ENCODE measurements at regions not wholly inside any gene's neighbourhood (a gene's known extent, or its start where the extent isn't known, plus 50 kb on each side); places are given as distances from the start of the nearest gene placed in this dataset.

DNA sequence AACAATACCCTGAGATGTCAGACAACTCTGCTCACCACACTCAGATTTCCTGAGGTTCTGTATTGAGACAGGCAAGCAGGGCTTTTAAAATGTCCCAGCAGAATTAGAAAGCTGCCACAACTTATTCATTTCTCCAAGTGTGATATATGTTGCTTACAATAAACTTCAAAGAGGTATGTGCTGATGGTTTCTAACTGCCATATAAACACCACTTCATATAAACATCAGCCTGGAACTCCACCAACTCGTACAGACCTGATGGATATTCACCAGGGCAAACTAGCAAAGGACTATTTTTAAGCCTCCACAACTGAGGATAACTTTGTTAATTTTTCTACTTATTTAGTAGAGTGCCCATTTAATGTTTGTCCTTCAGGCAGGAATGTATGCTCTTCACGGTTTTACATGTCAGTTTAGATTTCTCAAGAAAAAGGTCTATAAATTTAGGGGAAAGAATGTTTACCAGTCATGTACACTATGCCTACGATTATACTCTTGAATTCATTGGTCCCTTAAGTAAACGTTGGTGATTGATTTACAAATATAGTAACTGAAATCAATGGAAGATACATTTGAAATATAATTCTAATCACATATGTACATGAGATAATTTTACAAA, 109.6 kb upstream of the ABI3BP start:
- H3K27ac ChIP-seq (ENCODE audit: poor library complexity, severe bottlenecking): no peak overlapping the region
- no peak for DNase-seq (ENCODE audit: low spot score)
- no peaks in the 10 kb centered on the region for H3K27me3 ChIP-seq (ENCODE audit: insufficient read depth, poor library complexity, severe bottlenecking)
- no peaks in the 10 kb centered on the region for H3K36me3 ChIP-seq (ENCODE audit: low read depth)
- no peak for ATAC-seq (ENCODE audit: low read depth)
- no peaks in the 10 kb centered on the region for H3K4me1 ChIP-seq (ENCODE audit: insufficient read depth, poor library complexity, severe bottlenecking)
- no peaks in the 10 kb centered on the region for H3K9me3 ChIP-seq (ENCODE audit: severe bottlenecking)
- TF ChIP-seq, protein P1, sequence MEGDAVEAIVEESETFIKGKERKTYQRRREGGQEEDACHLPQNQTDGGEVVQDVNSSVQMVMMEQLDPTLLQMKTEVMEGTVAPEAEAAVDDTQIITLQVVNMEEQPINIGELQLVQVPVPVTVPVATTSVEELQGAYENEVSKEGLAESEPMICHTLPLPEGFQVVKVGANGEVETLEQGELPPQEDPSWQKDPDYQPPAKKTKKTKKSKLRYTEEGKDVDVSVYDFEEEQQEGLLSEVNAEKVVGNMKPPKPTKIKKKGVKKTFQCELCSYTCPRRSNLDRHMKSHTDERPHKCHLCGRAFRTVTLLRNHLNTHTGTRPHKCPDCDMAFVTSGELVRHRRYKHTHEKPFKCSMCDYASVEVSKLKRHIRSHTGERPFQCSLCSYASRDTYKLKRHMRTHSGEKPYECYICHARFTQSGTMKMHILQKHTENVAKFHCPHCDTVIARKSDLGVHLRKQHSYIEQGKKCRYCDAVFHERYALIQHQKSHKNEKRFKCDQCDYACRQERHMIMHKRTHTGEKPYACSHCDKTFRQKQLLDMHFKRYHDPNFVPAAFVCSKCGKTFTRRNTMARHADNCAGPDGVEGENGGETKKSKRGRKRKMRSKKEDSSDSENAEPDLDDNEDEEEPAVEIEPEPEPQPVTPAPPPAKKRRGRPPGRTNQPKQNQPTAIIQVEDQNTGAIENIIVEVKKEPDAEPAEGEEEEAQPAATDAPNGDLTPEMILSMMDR (IDR thresholded peaks at IDR 0.05; ENCODE audit: poor library complexity, severe bottlenecking): no peak
- no peak overlapping the region for H3K4me3 ChIP-seq (ENCODE audit: severe bottlenecking)

DNA sequence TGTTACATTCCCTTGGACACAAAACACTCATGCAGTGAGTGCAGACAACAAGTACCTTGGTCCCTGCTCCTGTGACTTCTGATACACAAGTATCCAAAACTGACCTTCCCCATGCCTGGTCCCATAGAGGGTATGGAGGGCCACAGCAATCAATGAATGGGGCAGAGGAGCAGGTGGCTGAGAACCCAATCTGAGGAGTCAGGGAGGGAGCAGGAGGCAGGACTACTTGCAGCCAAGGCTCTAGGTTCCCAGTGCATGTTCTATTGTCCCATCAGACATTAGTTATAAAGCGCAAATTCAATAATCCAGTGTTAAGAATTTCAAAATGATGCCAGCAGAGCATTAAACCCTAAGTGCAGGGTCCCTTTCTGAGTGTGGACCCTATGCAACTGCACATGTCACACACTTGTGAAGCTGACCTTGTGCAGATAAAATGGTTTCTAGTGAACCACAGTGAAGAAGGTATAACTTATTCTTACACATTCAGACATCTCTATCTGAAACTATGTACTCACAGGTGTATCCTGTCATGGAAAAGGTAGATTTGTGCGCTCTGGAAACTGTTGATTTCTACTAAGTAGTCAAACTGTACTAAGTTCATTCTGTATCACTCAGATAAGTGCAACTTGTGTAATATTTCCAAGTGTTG, 107.3 kb upstream of the ABI3BP start:
- Histone ChIP-seq H3K4me1 (ENCODE audit: insufficient read depth, poor library complexity, severe bottlenecking) (no peaks in the 10 kb centered on the region), H3K9me3 (ENCODE audit: severe bottlenecking) (no peaks in the 10 kb centered on the region), H3K36me3 (ENCODE audit: low read depth) (no peaks in the 10 kb centered on the region), H3K27ac (ENCODE audit: poor library complexity, severe bottlenecking) (no peak overlapping the region), H3K27me3 (ENCODE audit: insufficient read depth, poor library complexity, severe bottlenecking) (no peaks in the 10 kb centered on the region), H3K4me3 (ENCODE audit: severe bottlenecking) (no peak overlapping the region)
- DNase-seq (ENCODE audit: low spot score) (no peak), ATAC-seq (ENCODE audit: low read depth) (no peak)
- TF ChIP-seq, protein P1 (IDR thresholded peaks at IDR 0.05; ENCODE audit: poor library complexity, severe bottlenecking): no peak

DNA sequence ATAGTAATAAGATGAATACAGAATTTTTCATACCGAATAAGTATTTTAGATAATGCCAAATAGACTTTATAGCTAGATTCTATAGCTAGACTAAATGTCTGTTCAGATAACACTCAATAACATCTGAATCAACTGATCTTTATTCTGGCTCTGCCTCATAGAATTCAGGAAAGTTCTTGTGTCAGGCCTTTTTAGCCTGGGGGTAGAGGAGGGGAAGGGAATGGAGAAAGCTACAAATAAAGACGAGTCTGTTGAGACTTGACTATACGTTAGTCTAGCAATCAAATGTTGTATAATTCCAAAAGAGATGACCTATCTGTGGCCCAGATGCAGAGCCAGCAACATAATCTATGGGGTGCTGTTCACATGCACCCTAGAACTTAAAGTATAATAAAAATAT, 106.6 kb upstream of the ABI3BP start:
- Histone ChIP-seq H3K27me3 (ENCODE audit: insufficient read depth, poor library complexity, severe bottlenecking) (no peaks in the 10 kb centered on the region), H3K36me3 (ENCODE audit: low read depth) (no peaks in the 10 kb centered on the region), H3K9me3 (ENCODE audit: severe bottlenecking) (no peaks in the 10 kb centered on the region), H3K27ac (ENCODE audit: poor library complexity, severe bottlenecking) (no peak overlapping the region), H3K4me3 (ENCODE audit: severe bottlenecking) (no peak overlapping the region), H3K4me1 (ENCODE audit: insufficient read depth, poor library complexity, severe bottlenecking) (no peaks in the 10 kb centered on the region)
- no peak for DNase-seq (ENCODE audit: low spot score)
- TF ChIP-seq, protein P1 (IDR thresholded peaks at IDR 0.05; ENCODE audit: poor library complexity, severe bottlenecking): no peak
- no peak for ATAC-seq (ENCODE audit: low read depth)

DNA sequence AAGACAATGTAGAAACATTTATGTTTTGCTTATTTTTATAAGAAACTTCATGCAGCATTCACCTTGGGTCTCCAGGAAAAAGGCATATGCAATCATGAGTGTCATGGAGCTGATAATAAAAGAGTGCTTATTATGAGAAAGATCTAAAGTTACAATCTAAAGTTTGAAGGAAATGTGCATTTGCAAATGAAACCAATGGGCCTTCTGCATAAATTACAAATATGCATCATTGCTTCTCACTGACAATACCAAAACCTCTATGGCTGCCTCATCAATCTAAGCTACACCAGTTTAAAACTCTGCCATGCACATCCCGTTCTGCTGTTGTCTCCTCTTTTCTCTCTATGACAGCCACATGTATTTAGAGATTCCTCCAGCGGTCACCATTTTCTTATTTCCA, 103.2 kb upstream of the ABI3BP start:
- H3K9me3 ChIP-seq (ENCODE audit: severe bottlenecking): no peaks in the 10 kb centered on the region
- H3K4me1 ChIP-seq (ENCODE audit: insufficient read depth, poor library complexity, severe bottlenecking): no peaks in the 10 kb centered on the region
- DNase-seq (ENCODE audit: low spot score) (no peak), ATAC-seq (ENCODE audit: low read depth) (no peak)
- no peak overlapping the region for H3K27ac ChIP-seq (ENCODE audit: poor library complexity, severe bottlenecking)
- TF ChIP-seq, protein P1 (IDR thresholded peaks at IDR 0.05; ENCODE audit: poor library complexity, severe bottlenecking): no peak
- H3K27me3 ChIP-seq (ENCODE audit: insufficient read depth, poor library complexity, severe bottlenecking): no peaks in the 10 kb centered on the region
- H3K4me3 ChIP-seq (ENCODE audit: severe bottlenecking): no peak overlapping the region
- no peaks in the 10 kb centered on the region for H3K36me3 ChIP-seq (ENCODE audit: low read depth)
